ENCODE measurements at regions not wholly inside any gene's neighbourhood (a gene's known extent, or its start where the extent isn't known, plus 50 kb on each side); places are given as distances from the start of the nearest gene placed in this dataset.

DNA sequence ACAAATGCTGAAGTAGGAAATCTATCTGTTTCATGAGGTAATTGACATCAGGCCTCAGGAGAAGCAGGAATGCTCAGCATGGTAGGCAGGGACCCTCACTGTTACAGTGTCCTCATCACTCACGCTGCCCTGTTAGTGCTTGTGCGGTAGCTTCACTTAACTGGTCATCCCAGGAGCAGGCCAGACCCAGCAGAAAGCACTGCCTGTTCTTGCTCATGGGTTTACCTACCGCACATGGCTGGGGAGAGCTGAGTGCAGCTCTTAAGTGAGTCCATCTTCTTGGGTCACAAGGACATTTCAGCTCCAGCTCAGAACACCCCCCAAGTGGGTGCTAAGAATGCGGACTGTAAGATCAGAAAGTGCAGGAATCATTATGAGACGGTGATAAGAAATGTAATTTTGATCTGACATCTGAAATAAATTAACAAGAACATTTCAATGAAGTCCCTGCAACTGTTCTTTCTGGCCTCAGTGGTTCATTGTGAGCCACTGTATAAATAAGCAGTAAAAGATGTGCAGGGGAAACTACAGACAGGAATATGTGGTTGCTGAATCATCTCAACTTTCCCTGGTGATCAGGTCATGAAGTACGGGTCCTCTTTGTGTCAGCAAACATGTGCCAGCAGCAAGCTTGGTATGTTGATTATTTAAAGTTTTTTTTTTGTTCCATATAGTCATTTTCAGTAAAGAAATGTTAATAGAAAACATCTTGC is 757.7 kb upstream of the TMEM132C start:
- Mint-ChIP-seq H3K4me3 (peak overlapping the region; percentile 29; the same call in 1 of the 2 replicates), H3K9me3 (no peaks in the 10 kb centered on the region), H3K4me1 (ENCODE audit: low read depth) (peaks cover 33% of the 10 kb centered on the region), H3K27me3 (ENCODE audit: insufficient read depth) (peaks cover 4% of the 10 kb centered on the region; the same call in 1 of the 2 replicates), H3K27ac (peak overlapping the region; percentile 62), H3K36me3 (ENCODE audit: low read depth) (no peaks in the 10 kb centered on the region)
- TF ChIP-seq CTCF (IDR thresholded peaks at IDR 0.05), result no peak
- DNase-seq, result peak; percentile 75

DNA sequence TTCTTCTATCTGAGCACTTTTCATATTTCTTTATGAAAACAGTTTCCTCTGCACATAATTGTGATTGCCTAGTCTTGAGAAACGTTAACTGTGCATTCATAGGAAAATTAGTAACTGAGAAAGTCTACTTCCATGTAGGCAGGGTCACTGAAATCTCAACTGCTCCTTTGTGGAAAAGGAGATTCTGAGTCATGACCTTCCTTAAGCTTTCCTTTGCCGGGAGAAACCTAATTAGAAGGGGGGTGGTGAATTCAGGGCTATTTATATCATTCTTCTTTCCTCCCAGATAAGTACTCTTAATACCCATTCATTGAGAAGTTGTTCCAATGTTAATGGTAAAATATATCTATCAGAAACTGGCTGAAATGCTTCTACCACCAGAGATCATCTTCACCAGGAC is 751.0 kb upstream of the TMEM132C start:
- Mint-ChIP-seq H3K36me3 (ENCODE audit: low read depth) (no peaks in the 10 kb centered on the region), H3K27me3 (ENCODE audit: insufficient read depth) (no peaks in the 10 kb centered on the region), H3K27ac (peak overlapping the region; percentile 70), H3K9me3 (no peaks in the 10 kb centered on the region), H3K4me1 (ENCODE audit: low read depth) (peaks cover 18% of the 10 kb centered on the region), H3K4me3 (peak overlapping the region; percentile 25; the same call in 1 of the 2 replicates)
- DNase-seq, result peak; percentile 40
- TF ChIP-seq CTCF (IDR thresholded peaks at IDR 0.05), result no peak

DNA sequence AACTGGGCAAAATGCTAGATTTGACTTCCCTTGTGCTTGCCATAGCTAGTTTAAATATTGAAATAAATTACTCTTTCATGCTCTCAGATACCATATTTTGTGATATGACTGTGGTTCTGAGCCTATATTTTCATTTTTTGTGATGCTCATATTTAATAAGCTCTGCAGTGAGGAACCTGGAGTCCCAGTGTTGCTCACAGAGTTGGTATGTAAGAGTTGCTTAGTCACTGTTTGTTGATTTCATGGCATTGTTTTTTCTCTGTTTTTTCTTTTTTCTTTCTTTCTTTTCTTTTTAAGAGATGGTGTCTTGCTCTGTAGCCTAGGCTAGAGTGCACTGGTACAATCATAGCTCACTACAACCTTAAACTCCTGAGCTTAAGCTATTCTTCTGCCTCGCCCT is 750.5 kb upstream of the TMEM132C start:
- Mint-ChIP-seq H3K27ac (peak overlapping the region; percentile 70), H3K4me1 (ENCODE audit: low read depth) (peaks cover 18% of the 10 kb centered on the region), H3K4me3 (peak overlapping the region; percentile 25; the same call in 1 of the 2 replicates), H3K36me3 (ENCODE audit: low read depth) (no peaks in the 10 kb centered on the region), H3K27me3 (ENCODE audit: insufficient read depth) (no peaks in the 10 kb centered on the region), H3K9me3 (no peaks in the 10 kb centered on the region)
- DNase-seq, result peak; percentile 9
- no peak for TF ChIP-seq CTCF (IDR thresholded peaks at IDR 0.05)

GRCh38 chr12:127519779-127520178 is 747.2 kb upstream of the TMEM132C start:
- no peaks in the 10 kb centered on the region for H3K36me3 Mint-ChIP-seq (ENCODE audit: low read depth)
- H3K27me3 Mint-ChIP-seq (ENCODE audit: insufficient read depth), result no peaks in the 10 kb centered on the region
- no peak overlapping the region for H3K27ac Mint-ChIP-seq
- no peak for TF ChIP-seq CTCF (IDR thresholded peaks at IDR 0.05)
- H3K4me1 Mint-ChIP-seq (ENCODE audit: low read depth), result peaks cover 18% of the 10 kb centered on the region
- no peak overlapping the region for H3K4me3 Mint-ChIP-seq
- DNase-seq, result no peak
- H3K9me3 Mint-ChIP-seq, result no peaks in the 10 kb centered on the region

- H3K4me1 Mint-ChIP-seq (ENCODE audit: low read depth), result peaks cover 9% of the 10 kb centered on the region
- no peaks in the 10 kb centered on the region for H3K36me3 Mint-ChIP-seq (ENCODE audit: low read depth)
- DNase-seq, result no peak
- peak; percentile 60 for TF ChIP-seq CTCF (IDR thresholded peaks at IDR 0.05)
- no peaks in the 10 kb centered on the region for H3K9me3 Mint-ChIP-seq
- no peak overlapping the region for H3K4me3 Mint-ChIP-seq
- no peaks in the 10 kb centered on the region; the same call in 1 of the 2 replicates for H3K27me3 Mint-ChIP-seq (ENCODE audit: insufficient read depth)
- H3K27ac Mint-ChIP-seq, result no peak overlapping the region
Measured at GRCh38 chr12:127526925-127527324, 740.0 kb upstream of the TMEM132C start.
